Natural killer cell treated with Interleukin-12 subunit alpha and Interleukin-12 subunit beta and Interleukin-15 and Interleukin-18, amount 100 ng/mL, for 72 hours (primary cell): ENCODE measurements at regions not wholly inside any gene's neighbourhood (a gene's known extent, or its start where the extent isn't known, plus 50 kb on each side); places are given as distances from the start of the nearest gene placed in this dataset.
"Not testable (repeated sequence)": the region's sequence is repeated elsewhere in the genome, so short reads cannot be mapped to it uniquely, and the experiment has no call there.

Experiments used
- ATAC-seq, 2 donors: fragments of 150-1000 bp; cut with Tn5 transposase in 1 of 2; sonication (Bioruptor Pico), chemical (Tn5 transposase) in 1 of 2; 2 replicates each; pipeline ENCODE4 v1.10.0; 2021
- DNase-seq: peaks from one replicate; pipeline ENCODE4 v3.0.0; 2022; ENCODE audit warnings: low spot score
- H3K27ac Mint-ChIP-seq, 2 donors: 1 replicate in 1 of 2; 2 replicates in 1 of 2; pipeline ENCODE4 v1.8.0; 2022; ENCODE audit warnings: mixed read lengths in 2 of 2, mild to moderate bottlenecking in 1 of 2, moderate library complexity in 1 of 2
- H3K27me3 Mint-ChIP-seq, 2 donors: 1 replicate in 1 of 2; 2 replicates in 1 of 2; pipeline ENCODE4 v1.8.0; 2022; ENCODE audit warnings: mixed read lengths in 2 of 2
- H3K36me3 Mint-ChIP-seq: one replicate; pipeline ENCODE4 v1.8.0; 2022; ENCODE audit warnings: mixed read lengths
- H3K4me1 Mint-ChIP-seq, 2 donors: 1 replicate in 1 of 2; 2 replicates in 1 of 2; pipeline ENCODE4 v1.8.0; 2022; ENCODE audit warnings: low read depth in 2 of 2, mixed read lengths in 2 of 2, mild to moderate bottlenecking in 1 of 2
- H3K4me3 Mint-ChIP-seq: one replicate; pipeline ENCODE4 v1.8.0; 2022; ENCODE audit warnings: mixed read lengths
- H3K9me3 Mint-ChIP-seq: 2 replicates; pipeline ENCODE4 v1.8.0; 2022; ENCODE audit warnings: mixed read lengths

- Mint-ChIP-seq H3K27ac (no peak overlapping the region), H3K27me3 (no peaks in the 10 kb centered on the region), H3K4me1 (no peaks in the 10 kb centered on the region), H3K9me3 (peaks cover 7% of the 10 kb centered on the region), H3K36me3 (no peaks in the 10 kb centered on the region), H3K4me3 (no peak overlapping the region)
- ATAC-seq (no peak), DNase-seq (no peak)
These were observed 711.5 kb upstream of the PITX2 start for GRCh38 chr4:111334361-111334760.

GRCh38 chr4:111337186-111337876 is 714.5 kb upstream of the PITX2 start:
- DNase-seq, ATAC-seq, H3K27ac Mint-ChIP-seq, H3K27me3 Mint-ChIP-seq, H3K9me3 Mint-ChIP-seq, H3K4me3 Mint-ChIP-seq, H3K4me1 Mint-ChIP-seq, H3K36me3 Mint-ChIP-seq: not testable (repeated sequence)

DNA sequence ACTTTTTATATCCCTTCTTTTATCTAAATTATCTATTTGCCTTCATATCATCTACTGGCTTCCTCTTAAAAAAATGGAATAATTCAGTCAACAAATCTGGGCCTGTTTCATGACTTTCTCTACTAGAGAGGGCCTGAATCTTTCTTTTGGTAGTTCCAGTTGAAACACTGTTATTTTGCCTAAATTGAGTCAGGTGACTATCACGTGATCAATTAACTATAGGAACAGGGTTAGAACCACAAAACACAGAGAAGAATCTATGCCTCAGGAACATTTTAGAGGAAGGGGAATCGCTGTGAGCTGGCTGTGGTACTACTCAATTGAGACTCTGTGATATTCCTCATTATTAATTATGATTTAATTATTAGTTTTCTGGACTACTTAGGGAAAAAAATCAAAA is 736.7 kb upstream of the PITX2 start:
- DNase-seq (no peak), ATAC-seq (no peak)

GRCh38 chr4:111360906-111361305 is 738.0 kb upstream of the PITX2 start:
- no peaks in the 10 kb centered on the region for H3K4me1 Mint-ChIP-seq
- no peak for ATAC-seq
- DNase-seq = no peak
- peaks cover 11% of the 10 kb centered on the region for H3K9me3 Mint-ChIP-seq
- H3K27me3 Mint-ChIP-seq = no peaks in the 10 kb centered on the region
- no peak overlapping the region for H3K27ac Mint-ChIP-seq
- no peaks in the 10 kb centered on the region for H3K36me3 Mint-ChIP-seq
- no peak overlapping the region for H3K4me3 Mint-ChIP-seq

More for the DNA sequence above, 736.7 kb upstream of the PITX2 start:
- Mint-ChIP-seq H3K27me3 (no peaks in the 10 kb centered on the region), H3K9me3 (peaks cover 7% of the 10 kb centered on the region), H3K4me3 (no peak overlapping the region), H3K4me1 (no peaks in the 10 kb centered on the region), H3K36me3 (no peaks in the 10 kb centered on the region), H3K27ac (no peak overlapping the region)

DNA sequence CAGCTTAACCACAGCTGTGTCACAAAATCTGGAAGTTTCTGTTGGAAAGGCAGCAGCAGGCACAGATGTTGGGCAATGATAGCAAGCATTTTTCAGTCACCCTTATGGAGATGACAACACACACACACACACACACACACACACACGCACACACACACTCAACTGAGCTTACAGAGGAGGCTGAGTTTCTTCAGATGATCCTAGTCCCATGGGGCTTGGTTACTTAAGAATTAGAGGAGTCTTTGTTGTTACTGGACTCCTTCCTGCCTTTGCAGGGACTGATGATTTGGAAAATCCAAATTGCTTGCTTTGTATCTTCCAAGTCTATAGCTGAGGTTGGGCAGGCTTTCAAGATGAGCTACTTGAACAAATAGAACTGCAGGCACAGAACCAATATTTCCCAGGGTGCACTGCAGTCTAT is 740.1 kb upstream of the PITX2 start:
- Mint-ChIP-seq H3K27me3 (no peaks in the 10 kb centered on the region), H3K4me3 (no peak overlapping the region), H3K9me3 (peaks cover 20% of the 10 kb centered on the region), H3K36me3 (no peaks in the 10 kb centered on the region), H3K4me1 (no peaks in the 10 kb centered on the region), H3K27ac (no peak overlapping the region)
- ATAC-seq = no peak
- no peak for DNase-seq

- H3K9me3 Mint-ChIP-seq, DNase-seq, H3K36me3 Mint-ChIP-seq, H3K4me3 Mint-ChIP-seq, ATAC-seq, H3K27ac Mint-ChIP-seq, H3K27me3 Mint-ChIP-seq, H3K4me1 Mint-ChIP-seq: not testable (repeated sequence)
These were observed 755.0 kb upstream of the PITX2 start for GRCh38 chr4:111377880-111378279.

DNA sequence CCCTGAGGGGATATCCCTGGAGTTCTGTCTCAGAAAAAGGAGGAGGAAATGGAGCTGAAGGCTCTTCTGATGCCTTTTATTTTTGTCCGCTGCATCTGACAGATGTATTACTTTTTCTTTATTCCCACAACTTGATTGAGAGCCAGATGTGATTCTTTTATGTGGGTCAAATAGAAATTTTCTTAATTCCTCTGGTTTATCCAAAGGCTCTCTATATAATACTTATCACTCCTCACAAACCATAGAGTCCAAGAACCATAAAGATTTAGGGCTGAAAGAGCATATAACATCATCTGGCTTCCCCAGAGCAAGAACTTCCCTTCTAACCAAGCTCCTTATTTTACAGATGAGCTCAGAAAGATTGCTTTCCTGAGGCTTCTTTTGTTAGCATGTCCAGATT is 756.7 kb upstream of the FAM241A start:
- Mint-ChIP-seq H3K36me3 (peaks cover 4% of the 10 kb centered on the region), H3K4me3 (no peak overlapping the region), H3K4me1 (no peaks in the 10 kb centered on the region), H3K9me3 (peaks cover 15% of the 10 kb centered on the region), H3K27ac (no peak overlapping the region), H3K27me3 (no peaks in the 10 kb centered on the region)
- DNase-seq (no peak), ATAC-seq (no peak)

DNA sequence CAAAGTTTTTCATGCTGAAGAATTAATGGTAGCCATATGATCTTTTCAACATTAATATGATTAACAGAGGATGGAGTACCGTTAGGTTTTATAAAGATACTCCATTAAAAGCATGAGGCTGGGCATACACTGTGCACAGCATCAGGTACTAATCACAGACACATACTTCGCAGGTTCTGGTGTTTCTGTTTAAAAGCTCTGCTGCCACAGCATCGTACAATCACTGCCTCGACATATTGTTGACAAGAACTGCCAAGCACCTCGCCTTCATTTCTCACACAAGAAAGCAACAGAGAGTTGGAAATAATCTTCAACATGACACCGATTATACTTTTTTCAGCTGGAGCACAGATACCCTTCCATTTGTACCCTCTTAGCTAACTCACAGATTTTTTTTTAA is 753.4 kb upstream of the FAM241A start:
- H3K27ac Mint-ChIP-seq = no peak overlapping the region
- H3K27me3 Mint-ChIP-seq = no peaks in the 10 kb centered on the region
- H3K36me3 Mint-ChIP-seq = peaks cover 4% of the 10 kb centered on the region
- peaks cover 12% of the 10 kb centered on the region for H3K9me3 Mint-ChIP-seq
- no peaks in the 10 kb centered on the region for H3K4me1 Mint-ChIP-seq
- H3K4me3 Mint-ChIP-seq = no peak overlapping the region
- ATAC-seq = no peak
- no peak for DNase-seq

GRCh38 chr4:111393781-111394180 is 751.5 kb upstream of the FAM241A start:
- Mint-ChIP-seq H3K27ac (no peak overlapping the region), H3K4me3 (no peak overlapping the region), H3K9me3 (peaks cover 22% of the 10 kb centered on the region), H3K36me3 (peaks cover 4% of the 10 kb centered on the region), H3K27me3 (no peaks in the 10 kb centered on the region), H3K4me1 (no peaks in the 10 kb centered on the region)
- no peak for DNase-seq
- ATAC-seq = no peak

DNA sequence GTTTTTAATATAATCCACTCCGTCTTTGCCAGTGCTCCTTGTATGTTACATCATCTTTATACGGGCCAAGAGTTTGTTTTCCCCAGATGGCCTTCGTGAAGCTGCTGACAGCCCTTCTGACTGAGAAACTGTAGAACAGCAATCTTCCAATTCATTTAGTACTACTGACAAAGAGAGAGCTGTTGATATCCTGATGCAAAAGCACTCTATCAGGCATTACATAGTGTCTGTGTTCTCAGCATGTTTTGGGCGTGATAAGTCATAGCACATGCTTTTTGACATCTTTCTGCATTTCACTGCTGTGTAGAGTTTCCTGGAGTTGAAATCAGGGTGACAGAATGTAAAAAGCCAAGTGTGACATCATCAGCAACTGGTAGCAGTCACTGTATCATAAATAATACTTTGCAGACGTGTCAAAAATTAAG is 746.3 kb upstream of the FAM241A start:
- Mint-ChIP-seq H3K4me1 (no peaks in the 10 kb centered on the region), H3K36me3 (no peaks in the 10 kb centered on the region), H3K4me3 (no peak overlapping the region), H3K27me3 (no peaks in the 10 kb centered on the region), H3K9me3 (peaks cover 22% of the 10 kb centered on the region), H3K27ac (no peak overlapping the region)
- DNase-seq (no peak), ATAC-seq (no peak)

GRCh38 chr4:111399623-111400022 is 745.6 kb upstream of the FAM241A start:
- no peaks in the 10 kb centered on the region for H3K4me1 Mint-ChIP-seq
- H3K27ac Mint-ChIP-seq = no peak overlapping the region
- ATAC-seq = no peak
- H3K4me3 Mint-ChIP-seq = no peak overlapping the region
- DNase-seq = no peak
- no peaks in the 10 kb centered on the region for H3K36me3 Mint-ChIP-seq
- no peaks in the 10 kb centered on the region for H3K27me3 Mint-ChIP-seq
- H3K9me3 Mint-ChIP-seq = peaks cover 22% of the 10 kb centered on the region

DNA sequence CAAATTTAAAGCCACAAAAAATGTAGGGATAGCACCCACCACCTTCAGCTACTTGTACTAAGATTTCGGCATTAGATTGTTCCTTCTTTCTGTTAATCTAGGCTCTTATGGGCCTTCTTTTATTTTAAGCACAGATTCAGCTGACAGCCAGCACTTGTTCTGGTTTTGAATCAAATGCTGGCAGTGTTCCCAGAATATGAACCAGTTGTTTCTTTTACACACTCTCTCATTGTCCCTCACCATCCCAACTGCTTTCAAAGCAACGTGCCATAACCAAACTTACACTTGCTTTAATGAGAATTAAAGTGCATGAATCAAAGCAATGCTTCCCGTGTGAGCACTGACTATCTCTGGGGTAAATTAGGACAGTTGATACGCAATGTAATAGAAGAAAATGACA is 744.5 kb upstream of the FAM241A start:
- H3K9me3 Mint-ChIP-seq = peaks cover 22% of the 10 kb centered on the region
- no peaks in the 10 kb centered on the region for H3K36me3 Mint-ChIP-seq
- DNase-seq (no peak), ATAC-seq (no peak)
- no peak overlapping the region for H3K27ac Mint-ChIP-seq
- H3K4me1 Mint-ChIP-seq = no peaks in the 10 kb centered on the region
- H3K27me3 Mint-ChIP-seq = no peaks in the 10 kb centered on the region
- H3K4me3 Mint-ChIP-seq = no peak overlapping the region

DNA sequence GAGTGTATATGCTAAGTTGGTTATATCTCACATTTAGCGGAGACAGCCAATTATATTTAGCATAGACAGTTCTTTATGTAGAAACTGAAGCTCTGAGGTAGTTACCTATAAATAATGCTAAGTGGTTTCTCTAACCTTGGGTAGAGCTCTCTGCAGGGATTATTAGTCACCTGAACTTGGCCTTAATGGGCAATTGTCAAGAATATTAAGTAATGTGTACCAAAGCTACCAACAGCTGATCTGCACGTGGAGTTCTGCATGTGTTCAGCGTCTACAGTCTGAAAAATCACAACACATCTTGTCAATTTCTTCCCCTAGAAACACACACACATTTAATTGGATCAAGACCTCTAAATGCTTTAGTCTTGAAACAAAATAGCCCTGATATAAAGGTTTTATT is 740.6 kb upstream of the FAM241A start:
- Mint-ChIP-seq H3K4me1 (no peaks in the 10 kb centered on the region), H3K4me3 (no peak overlapping the region), H3K27ac (no peak overlapping the region), H3K36me3 (no peaks in the 10 kb centered on the region), H3K9me3 (peaks cover 15% of the 10 kb centered on the region), H3K27me3 (no peaks in the 10 kb centered on the region)
- DNase-seq = no peak
- ATAC-seq = no peak

DNA sequence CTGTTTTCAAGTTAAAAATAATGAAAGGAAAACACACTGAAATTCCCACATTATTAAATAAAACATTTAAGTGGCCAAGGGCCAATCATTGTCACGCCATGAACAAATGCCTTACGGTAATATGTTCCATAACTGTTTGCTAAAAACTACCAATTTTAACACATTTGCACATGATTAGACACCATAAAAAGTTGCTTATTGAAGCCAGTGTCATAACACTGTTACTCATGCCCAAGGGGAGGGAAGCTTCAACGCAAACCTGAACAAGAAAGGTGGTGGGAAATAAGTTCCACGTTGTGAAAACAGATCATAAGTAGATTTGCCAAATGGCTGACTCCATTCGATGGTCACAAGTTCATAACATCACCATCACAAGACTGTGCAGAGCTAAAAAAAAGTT is 739.3 kb upstream of the FAM241A start:
- Mint-ChIP-seq H3K9me3 (peaks cover 15% of the 10 kb centered on the region), H3K4me3 (no peak overlapping the region), H3K36me3 (peaks cover under 1% of the 10 kb centered on the region), H3K27ac (no peak overlapping the region), H3K27me3 (no peaks in the 10 kb centered on the region), H3K4me1 (no peaks in the 10 kb centered on the region)
- ATAC-seq (no peak), DNase-seq (no peak)

GRCh38 chr4:111410571-111410970 is 734.7 kb upstream of the FAM241A start:
- Mint-ChIP-seq H3K27ac (no peak overlapping the region), H3K4me3 (no peak overlapping the region), H3K27me3 (no peaks in the 10 kb centered on the region), H3K36me3 (peaks cover 4% of the 10 kb centered on the region), H3K4me1 (no peaks in the 10 kb centered on the region), H3K9me3 (peaks cover 21% of the 10 kb centered on the region)
- no peak for DNase-seq
- no peak for ATAC-seq
